ENCODE measurements at regions not wholly inside any gene's neighbourhood (a gene's known extent, or its start where the extent isn't known, plus 50 kb on each side); places are given as distances from the start of the nearest gene placed in this dataset.

GRCh38 chr18:11494107-11494506 lies 115.3 kb upstream of the SLC35G4 start:
- TF ChIP-seq CTCF (IDR thresholded peaks at IDR 0.05) (no peak), POLR2A (IDR thresholded peaks at IDR 0.05) (no peak)

Data from right lobe of liver (tissue), 4 donors.